NT2/D1 (cell line): ENCODE measurements at regions not wholly inside any gene's neighbourhood (a gene's known extent, or its start where the extent isn't known, plus 50 kb on each side); places are given as distances from the start of the nearest gene placed in this dataset.

Experiments used
- DNase-seq: peaks from one replicate; pipeline ENCODE4 v3.0.0-alpha.2; 2011; ENCODE audit warnings: low read depth, low spot score
- H3K27me3 ChIP-seq: 2 replicates; pipeline ENCODE4 v1.6.0; 2011; ENCODE audit warnings: mild to moderate bottlenecking; ENCODE audit not compliant: insufficient read length, insufficient read depth
- H3K36me3 ChIP-seq: 2 replicates; pipeline ENCODE4 v1.6.1; 2011; ENCODE audit warnings: mild to moderate bottlenecking, low read length, mixed read lengths; ENCODE audit not compliant: insufficient read depth, insufficient read length
- H3K4me1 ChIP-seq: 2 replicates; pipeline ENCODE4 v1.5.1; 2011; ENCODE audit not compliant: insufficient read depth, insufficient read length
- H3K4me3 ChIP-seq: 2 replicates; pipeline ENCODE4 v1.5.1; 2011; ENCODE audit warnings: low read depth; ENCODE audit not compliant: insufficient read length
- H3K9ac ChIP-seq: 2 replicates; pipeline ENCODE4 v1.6.0; 2011; ENCODE audit warnings: low read depth; ENCODE audit not compliant: insufficient read length
- H3K9me3 ChIP-seq: 2 replicates; pipeline ENCODE4 v1.5.1; 2011; ENCODE audit warnings: mild to moderate bottlenecking, low read length; ENCODE audit not compliant: insufficient read depth
- SUZ12 ChIP-seq: IDR thresholded peaks from 2 replicates; pipeline ENCODE4 v1.6.1; 2011; ENCODE audit not compliant: insufficient read length, insufficient read depth; ENCODE audit errors: extremely low read depth
- YY1 ChIP-seq: IDR thresholded peaks from 2 replicates; pipeline ENCODE4 v1.6.1; 2011; ENCODE audit not compliant: insufficient read length, insufficient read depth
- ZNF274 ChIP-seq: IDR thresholded peaks from 2 replicates; pipeline ENCODE4 v1.6.1; 2011; ENCODE audit warnings: mild to moderate bottlenecking, low read depth, low read length

GRCh38 chr1:185537596-185537995 is 196.6 kb upstream of the HMCN1 start:
- peaks cover 29% of the 10 kb centered on the region for H3K9me3 ChIP-seq
- DNase-seq: no peak
- no peaks in the 10 kb centered on the region for H3K27me3 ChIP-seq
- no peak overlapping the region for H3K4me3 ChIP-seq
- no peak overlapping the region for H3K9ac ChIP-seq
- H3K4me1 ChIP-seq: no peaks in the 10 kb centered on the region
- TF ChIP-seq ZNF274: no peak
- TF ChIP-seq YY1: no peak
- TF ChIP-seq SUZ12: no peak
- no peaks in the 10 kb centered on the region for H3K36me3 ChIP-seq

- Histone ChIP-seq H3K27me3 (no peaks in the 10 kb centered on the region), H3K36me3 (no peaks in the 10 kb centered on the region), H3K9me3 (peaks cover 29% of the 10 kb centered on the region), H3K4me1 (no peaks in the 10 kb centered on the region), H3K9ac (no peak overlapping the region), H3K4me3 (no peak overlapping the region)
- no peak for DNase-seq
- TF ChIP-seq ZNF274: no peak
- no peak for TF ChIP-seq SUZ12
- no peak for TF ChIP-seq YY1
These were observed 197.8 kb upstream of the HMCN1 start for GRCh38 chr1:185536165-185536920.

DNA sequence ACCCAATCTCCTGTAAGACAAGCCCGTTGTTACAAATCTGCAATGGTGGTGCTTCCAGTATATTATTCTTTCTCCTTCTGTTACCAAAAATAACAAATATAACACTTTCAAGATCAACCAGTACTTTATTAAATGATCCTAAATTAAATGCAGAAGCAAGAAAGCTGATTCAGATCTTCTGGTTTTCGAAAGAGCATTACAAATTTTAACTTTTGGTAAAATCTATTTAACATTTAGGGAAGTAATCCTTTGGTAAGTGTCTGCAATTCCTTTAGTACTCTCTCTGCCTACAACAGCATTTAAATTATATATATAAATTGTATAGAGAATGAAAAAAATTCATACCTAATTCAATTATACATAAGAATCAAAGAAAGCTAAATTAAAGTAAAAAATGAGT is 198.6 kb upstream of the HMCN1 start:
- Histone ChIP-seq H3K4me3 (no peak overlapping the region), H3K36me3 (no peaks in the 10 kb centered on the region), H3K27me3 (no peaks in the 10 kb centered on the region), H3K9ac (no peak overlapping the region), H3K4me1 (no peaks in the 10 kb centered on the region), H3K9me3 (peaks cover 29% of the 10 kb centered on the region)
- DNase-seq: no peak
- no peak for TF ChIP-seq YY1
- no peak for TF ChIP-seq ZNF274
- TF ChIP-seq SUZ12: no peak

GRCh38 chr1:185534801-185535200 is 199.4 kb upstream of the HMCN1 start:
- no peak overlapping the region for H3K9ac ChIP-seq
- no peak for DNase-seq

GRCh38 chr1:185533596-185533995 is 200.6 kb upstream of the HMCN1 start:
- peaks cover 11% of the 10 kb centered on the region; the same call in 1 of the 2 replicates for H3K9me3 ChIP-seq
- H3K4me1 ChIP-seq: no peaks in the 10 kb centered on the region
- H3K27me3 ChIP-seq: no peaks in the 10 kb centered on the region
- no peak overlapping the region for H3K4me3 ChIP-seq
- no peak overlapping the region for H3K9ac ChIP-seq
- DNase-seq: no peak
- TF ChIP-seq SUZ12 (no peak), ZNF274 (no peak), YY1 (no peak)
- H3K36me3 ChIP-seq: no peaks in the 10 kb centered on the region

More at GRCh38 chr1:185534801-185535200, 199.4 kb upstream of the HMCN1 start:
- Histone ChIP-seq H3K9me3 (peaks cover 23% of the 10 kb centered on the region), H3K27me3 (no peaks in the 10 kb centered on the region), H3K4me3 (no peak overlapping the region), H3K4me1 (no peaks in the 10 kb centered on the region), H3K36me3 (no peaks in the 10 kb centered on the region)
- TF ChIP-seq ZNF274: no peak
- no peak for TF ChIP-seq SUZ12
- no peak for TF ChIP-seq YY1

DNA sequence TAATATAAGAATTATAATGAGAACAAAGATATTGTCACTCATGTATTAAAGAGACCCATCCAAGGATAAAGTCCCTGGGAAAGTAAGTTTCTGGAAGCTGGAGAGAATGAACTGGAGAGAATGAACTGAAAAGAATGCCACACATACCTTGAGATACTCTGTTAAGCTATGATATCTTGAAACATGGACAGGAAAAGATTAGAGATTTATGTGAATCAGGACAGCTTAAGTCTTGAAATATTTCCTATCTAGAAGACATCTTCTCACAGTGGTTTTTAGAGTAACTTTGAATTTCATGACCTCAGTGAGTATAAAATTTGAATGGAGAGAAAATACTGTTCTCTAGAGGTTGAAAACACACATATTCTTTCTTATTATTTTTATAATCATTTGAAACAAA is 201.3 kb upstream of the HMCN1 start:
- Histone ChIP-seq H3K4me1 (no peaks in the 10 kb centered on the region), H3K9me3 (peaks cover 11% of the 10 kb centered on the region; the same call in 1 of the 2 replicates), H3K9ac (no peak overlapping the region), H3K36me3 (no peaks in the 10 kb centered on the region), H3K4me3 (no peak overlapping the region), H3K27me3 (no peaks in the 10 kb centered on the region)
- no peak for DNase-seq
- TF ChIP-seq ZNF274: no peak
- no peak for TF ChIP-seq YY1

DNA sequence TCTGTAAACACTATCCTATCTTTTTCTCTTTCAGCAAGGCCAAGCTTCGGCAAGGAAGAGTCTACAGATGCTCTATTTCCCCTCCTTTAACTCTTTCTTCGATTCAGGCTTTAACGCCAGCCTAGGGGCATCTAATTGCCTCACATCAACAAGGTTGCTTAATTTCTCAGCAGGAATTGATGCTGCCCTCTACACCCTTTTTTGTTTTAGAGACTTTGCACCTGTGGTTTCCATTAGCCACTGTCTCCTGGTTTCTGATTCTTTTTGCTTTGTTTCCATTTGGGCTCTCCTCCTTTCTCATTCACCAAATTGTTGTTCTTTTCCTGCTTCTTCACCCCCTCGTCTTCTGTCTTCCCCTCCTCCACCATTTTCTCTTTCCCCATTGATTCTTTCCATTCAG is 202.4 kb upstream of the HMCN1 start:
- no peak for DNase-seq
- Histone ChIP-seq H3K4me3 (no peak overlapping the region), H3K36me3 (no peaks in the 10 kb centered on the region), H3K9me3 (0 out of 2 replicates have a peak, but pooled peaks cover under 1% of the 10 kb centered on the region), H3K27me3 (no peaks in the 10 kb centered on the region), H3K9ac (no peak overlapping the region), H3K4me1 (no peaks in the 10 kb centered on the region)
- no peak for TF ChIP-seq ZNF274
- no peak for TF ChIP-seq SUZ12
- TF ChIP-seq YY1: no peak
